ENCODE measurements at regions not wholly inside any gene's neighbourhood (a gene's known extent, or its start where the extent isn't known, plus 50 kb on each side); places are given as distances from the start of the nearest gene placed in this dataset.

- DNase-seq (ENCODE audit: low read depth) = peak; percentile 75
- no peak overlapping the region for H3K4me3 ChIP-seq (ENCODE audit: control insufficient read depth, low read depth, low read length)
- no peak for TF ChIP-seq CTCF (conservative IDR thresholded peaks at IDR 0.05; ENCODE audit: control insufficient read depth, insufficient read depth, low read depth, low read length)
These were observed 324.6 kb downstream of the MFSD1 start for GRCh38 chr3:159126261-159127020.

- no peak for DNase-seq (ENCODE audit: low read depth)
- H3K4me3 ChIP-seq (ENCODE audit: control insufficient read depth, low read depth, low read length) = no peak overlapping the region
These were observed 325.2 kb downstream of the MFSD1 start for GRCh38 chr3:159127021-159127392.

GRCh38 chr3:159128628-159129027 is 326.8 kb downstream of the MFSD1 start:
- peak; percentile 86 for DNase-seq (ENCODE audit: low read depth)
- no peak for TF ChIP-seq CTCF (conservative IDR thresholded peaks at IDR 0.05; ENCODE audit: control insufficient read depth, insufficient read depth, low read depth, low read length)
- no peak overlapping the region for H3K4me3 ChIP-seq (ENCODE audit: control insufficient read depth, low read depth, low read length)

More at GRCh38 chr3:159127021-159127392, 325.2 kb downstream of the MFSD1 start:
- TF ChIP-seq CTCF (conservative IDR thresholded peaks at IDR 0.05; ENCODE audit: control insufficient read depth, insufficient read depth, low read depth, low read length) = no peak

- peak; percentile 48 for TF ChIP-seq CTCF (conservative IDR thresholded peaks at IDR 0.05; ENCODE audit: control insufficient read depth, insufficient read depth, low read depth, low read length)
- H3K4me3 ChIP-seq (ENCODE audit: control insufficient read depth, low read depth, low read length) = no peak overlapping the region
- DNase-seq (ENCODE audit: low read depth) = peak; percentile 34
These were observed 328.3 kb downstream of the MFSD1 start for GRCh38 chr3:159130108-159130507.

- DNase-seq (ENCODE audit: low read depth) = no peak
- no peak overlapping the region for H3K4me3 ChIP-seq (ENCODE audit: control insufficient read depth, low read depth, low read length)
- TF ChIP-seq CTCF (conservative IDR thresholded peaks at IDR 0.05; ENCODE audit: control insufficient read depth, insufficient read depth, low read depth, low read length) = no peak
These were observed 329.5 kb downstream of the MFSD1 start for GRCh38 chr3:159131376-159131775.

GRCh38 chr3:159137949-159138348 is 336.1 kb downstream of the MFSD1 start:
- no peak for TF ChIP-seq CTCF (conservative IDR thresholded peaks at IDR 0.05; ENCODE audit: control insufficient read depth, insufficient read depth, low read depth, low read length)
- no peak for DNase-seq (ENCODE audit: low read depth)
- H3K4me3 ChIP-seq (ENCODE audit: control insufficient read depth, low read depth, low read length) = no peak overlapping the region

Data from fibroblast of mammary gland (primary cell).